Cardiac fibroblast (primary cell): ENCODE measurements at regions not wholly inside any gene's neighbourhood (a gene's known extent, or its start where the extent isn't known, plus 50 kb on each side); places are given as distances from the start of the nearest gene placed in this dataset.

Experiments used
- DNase-seq, 2 donors: peaks; one replicate each; pipeline versions ENCODE4 v3.0.0 to v3.0.0-alpha.2; 2010; ENCODE audit warnings: low read depth in 2 of 2
- H3K4me3 ChIP-seq, 2 donors: replicated peaks in 1 of 2; 1 replicate in 1 of 2; 2 replicates in 1 of 2; pipeline ENCODE4 v1.5.1; 2011; ENCODE audit warnings: low read depth in 2 of 2, low read length in 2 of 2, mild to moderate bottlenecking in 2 of 2, moderate library complexity in 1 of 2
- CTCF ChIP-seq: IDR thresholded peaks from one replicate; pipeline ENCODE4 v1.5.1; 2011; ENCODE audit warnings: low read depth, mild to moderate bottlenecking, low read length, inconsistent platforms

GRCh38 chr16:49019081-49019633, 262.5 kb downstream of the CBLN1 start:
- H3K4me3 ChIP-seq, result no peak overlapping the region
- no peak for TF ChIP-seq CTCF
- DNase-seq, result no peak

GRCh38 chr16:49018259-49018931, 263.2 kb downstream of the CBLN1 start:
- no peak overlapping the region for H3K4me3 ChIP-seq
- no peak for TF ChIP-seq CTCF
- no peak for DNase-seq

GRCh38 chr16:49017501-49017900, 264.1 kb downstream of the CBLN1 start:
- H3K4me3 ChIP-seq, result no peak overlapping the region
- no peak for TF ChIP-seq CTCF

GRCh38 chr16:49016461-49016860, 265.2 kb downstream of the CBLN1 start:
- TF ChIP-seq CTCF, result no peak
- no peak for DNase-seq
- H3K4me3 ChIP-seq, result no peak overlapping the region

More at GRCh38 chr16:49017501-49017900, 264.1 kb downstream of the CBLN1 start:
- DNase-seq, result no peak

GRCh38 chr16:49015225-49015592, 266.4 kb downstream of the CBLN1 start:
- no peak for DNase-seq
- no peak overlapping the region for H3K4me3 ChIP-seq
- no peak for TF ChIP-seq CTCF

GRCh38 chr16:49014277-49015224, 267.1 kb downstream of the CBLN1 start:
- DNase-seq, result no peak
- H3K4me3 ChIP-seq, result no peak overlapping the region
- TF ChIP-seq CTCF, result no peak
